ENCODE measurements at regions not wholly inside any gene's neighbourhood (a gene's known extent, or its start where the extent isn't known, plus 50 kb on each side); places are given as distances from the start of the nearest gene placed in this dataset.

DNA sequence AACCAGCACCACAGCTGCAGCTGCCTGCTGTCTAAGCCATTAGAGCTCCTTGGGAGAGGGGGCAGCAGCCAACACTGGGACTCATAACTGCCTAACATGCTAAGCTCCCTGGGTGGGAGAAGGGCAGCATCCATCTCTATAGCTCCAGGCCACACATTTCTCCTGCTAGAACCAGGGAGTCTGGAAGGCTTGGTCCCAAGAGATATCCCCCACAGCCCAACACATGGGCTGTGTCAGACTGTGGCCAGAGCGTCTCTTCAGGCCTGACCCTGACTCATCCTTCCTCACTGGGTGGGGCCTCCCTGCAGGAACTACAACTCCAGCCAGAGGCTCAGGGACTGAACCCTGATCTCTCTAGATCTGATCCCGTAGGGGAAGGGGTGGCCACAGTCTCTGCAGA is 411.1 kb downstream of the HDGFL1 start:
- TF ChIP-seq CEBPB (IDR thresholded peaks at IDR 0.05; ENCODE audit: low read depth) (no peak), FOSL1 (IDR thresholded peaks at IDR 0.05; ENCODE audit: low read depth) (no peak), POLR2AphosphoS5 (IDR thresholded peaks at IDR 0.05; ENCODE audit: low read depth, low read length) (no peak), POLR2A (IDR thresholded peaks at IDR 0.05; ENCODE audit: borderline replicate concordance, extremely low read depth, insufficient read depth, insufficient read length) (no peak), YY1 (IDR thresholded peaks at IDR 0.05; ENCODE audit: extremely low read depth, insufficient replicate concordance, low read depth, low read length) (no peak), RAD21 (IDR thresholded peaks at IDR 0.05; ENCODE audit: low read depth) (no peak), ATF3 (IDR thresholded peaks at IDR 0.05) (no peak), SRF (IDR thresholded peaks at IDR 0.05; ENCODE audit: low read depth) (no peak), EZH2 (IDR thresholded peaks at IDR 0.05) (no peak), JUND (IDR thresholded peaks at IDR 0.05) (no peak), SP1 (IDR thresholded peaks at IDR 0.05; ENCODE audit: low read depth) (no peak)
- TF ChIP-seq, protein P1, sequence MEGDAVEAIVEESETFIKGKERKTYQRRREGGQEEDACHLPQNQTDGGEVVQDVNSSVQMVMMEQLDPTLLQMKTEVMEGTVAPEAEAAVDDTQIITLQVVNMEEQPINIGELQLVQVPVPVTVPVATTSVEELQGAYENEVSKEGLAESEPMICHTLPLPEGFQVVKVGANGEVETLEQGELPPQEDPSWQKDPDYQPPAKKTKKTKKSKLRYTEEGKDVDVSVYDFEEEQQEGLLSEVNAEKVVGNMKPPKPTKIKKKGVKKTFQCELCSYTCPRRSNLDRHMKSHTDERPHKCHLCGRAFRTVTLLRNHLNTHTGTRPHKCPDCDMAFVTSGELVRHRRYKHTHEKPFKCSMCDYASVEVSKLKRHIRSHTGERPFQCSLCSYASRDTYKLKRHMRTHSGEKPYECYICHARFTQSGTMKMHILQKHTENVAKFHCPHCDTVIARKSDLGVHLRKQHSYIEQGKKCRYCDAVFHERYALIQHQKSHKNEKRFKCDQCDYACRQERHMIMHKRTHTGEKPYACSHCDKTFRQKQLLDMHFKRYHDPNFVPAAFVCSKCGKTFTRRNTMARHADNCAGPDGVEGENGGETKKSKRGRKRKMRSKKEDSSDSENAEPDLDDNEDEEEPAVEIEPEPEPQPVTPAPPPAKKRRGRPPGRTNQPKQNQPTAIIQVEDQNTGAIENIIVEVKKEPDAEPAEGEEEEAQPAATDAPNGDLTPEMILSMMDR (IDR thresholded peaks at IDR 0.05 in 2 of 3, conservative IDR thresholded peaks at IDR 0.05 in 1 of 3; ENCODE audit: borderline replicate concordance in 1 of 3, insufficient read depth in 1 of 3, low read depth in 2 of 3, low read length in 2 of 3) = no peak
- TF ChIP-seq, protein P2, sequence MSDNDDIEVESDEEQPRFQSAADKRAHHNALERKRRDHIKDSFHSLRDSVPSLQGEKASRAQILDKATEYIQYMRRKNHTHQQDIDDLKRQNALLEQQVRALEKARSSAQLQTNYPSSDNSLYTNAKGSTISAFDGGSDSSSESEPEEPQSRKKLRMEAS (IDR thresholded peaks at IDR 0.05) = no peak
